GM12878 (cell line): ENCODE measurements at regions not wholly inside any gene's neighbourhood (a gene's known extent, or its start where the extent isn't known, plus 50 kb on each side); places are given as distances from the start of the nearest gene placed in this dataset.

Experiments
- REST ChIP-seq: IDR thresholded peaks from 2 replicates; pipeline ENCODE4 v1.6.1; 2012; ENCODE audit warnings: mild to moderate bottlenecking, low read depth, low read length
- TF ChIP-seq, protein P1 (sequence below), 3 experiments: IDR thresholded peaks in 2 of 3; conservative IDR thresholded peaks in 1 of 3; 2 replicates each; pipeline ENCODE4 v1.5.1; 2011; ENCODE audit warnings: low read depth in 3 of 3, low read length in 3 of 3, mild to moderate bottlenecking in 3 of 3, control low read depth in 2 of 3, moderate library complexity in 2 of 3, inconsistent platforms in 1 of 3, mixed read lengths in 1 of 3; ENCODE audit not compliant: control insufficient read depth in 2 of 3, insufficient read depth in 1 of 3; ENCODE audit errors: extremely low read depth in 1 of 3

DNA sequence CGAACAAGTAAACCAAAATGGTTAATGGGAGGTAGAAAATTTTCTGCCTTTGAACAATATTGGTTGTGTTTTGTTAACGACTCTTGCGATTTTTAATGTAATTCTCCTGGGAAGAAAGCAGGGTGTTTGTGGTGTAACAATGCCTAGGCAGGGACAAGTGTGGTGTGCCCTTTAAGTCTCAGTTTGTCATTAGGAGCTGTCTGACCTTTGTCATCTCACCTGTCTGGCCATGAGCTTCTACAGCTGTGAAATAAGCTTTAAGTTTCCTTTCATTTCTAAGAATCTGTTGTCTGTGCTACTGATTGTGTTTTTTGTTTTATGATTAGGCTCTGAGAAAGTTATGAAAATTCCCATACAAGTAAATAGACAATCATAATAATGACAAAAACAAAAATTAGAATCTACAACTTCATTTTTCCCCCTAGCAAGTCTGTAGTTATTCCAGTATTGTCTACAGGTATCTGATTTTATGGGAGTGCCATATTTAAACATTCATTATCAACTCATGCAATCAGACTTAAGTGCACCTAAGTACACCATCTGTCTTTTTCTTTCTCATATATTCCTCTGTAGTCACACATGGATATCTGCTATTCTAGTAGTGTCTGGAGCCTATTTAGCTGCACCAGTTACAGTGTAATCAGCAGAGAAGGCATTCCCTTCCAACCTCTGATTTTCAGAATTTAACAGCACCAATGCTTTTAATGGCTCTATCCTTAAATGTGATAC lies 203.5 kb downstream of the PPARGC1A start:
- TF ChIP-seq REST: no peak
- TF ChIP-seq, protein P1, sequence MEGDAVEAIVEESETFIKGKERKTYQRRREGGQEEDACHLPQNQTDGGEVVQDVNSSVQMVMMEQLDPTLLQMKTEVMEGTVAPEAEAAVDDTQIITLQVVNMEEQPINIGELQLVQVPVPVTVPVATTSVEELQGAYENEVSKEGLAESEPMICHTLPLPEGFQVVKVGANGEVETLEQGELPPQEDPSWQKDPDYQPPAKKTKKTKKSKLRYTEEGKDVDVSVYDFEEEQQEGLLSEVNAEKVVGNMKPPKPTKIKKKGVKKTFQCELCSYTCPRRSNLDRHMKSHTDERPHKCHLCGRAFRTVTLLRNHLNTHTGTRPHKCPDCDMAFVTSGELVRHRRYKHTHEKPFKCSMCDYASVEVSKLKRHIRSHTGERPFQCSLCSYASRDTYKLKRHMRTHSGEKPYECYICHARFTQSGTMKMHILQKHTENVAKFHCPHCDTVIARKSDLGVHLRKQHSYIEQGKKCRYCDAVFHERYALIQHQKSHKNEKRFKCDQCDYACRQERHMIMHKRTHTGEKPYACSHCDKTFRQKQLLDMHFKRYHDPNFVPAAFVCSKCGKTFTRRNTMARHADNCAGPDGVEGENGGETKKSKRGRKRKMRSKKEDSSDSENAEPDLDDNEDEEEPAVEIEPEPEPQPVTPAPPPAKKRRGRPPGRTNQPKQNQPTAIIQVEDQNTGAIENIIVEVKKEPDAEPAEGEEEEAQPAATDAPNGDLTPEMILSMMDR (IDR thresholded peaks at IDR 0.05 in 2 of 3, conservative IDR thresholded peaks at IDR 0.05 in 1 of 3; ENCODE audit: control insufficient read depth in 2 of 3, extremely low read depth in 1 of 3, insufficient read depth in 1 of 3, low read depth in 3 of 3, low read length in 3 of 3): no peak
